HG03175 (cell line): ENCODE measurements at regions not wholly inside any gene's neighbourhood (a gene's known extent, or its start where the extent isn't known, plus 50 kb on each side); places are given as distances from the start of the nearest gene placed in this dataset.
"Not testable (repeated sequence)": the region's sequence is repeated elsewhere in the genome, so short reads cannot be mapped to it uniquely, and the experiment has no call there.

Experiments used
- ATAC-seq: cut with Tn5 transposase; IDR thresholded peaks from one replicate; pipeline ENCODE4 v1.9.1; 2021; ENCODE audit warnings: mild to moderate bottlenecking, moderate library complexity; ENCODE audit not compliant: unreplicated experiment

GRCh38 chr6:132060591-132060990 lies 109.4 kb upstream of the CCN2 start:
- no peak for ATAC-seq

GRCh38 chr6:132058975-132059374 lies 107.8 kb upstream of the CCN2 start:
- ATAC-seq, result no peak

- ATAC-seq, result no peak
Observed at GRCh38 chr6:132054525-132054924, 103.4 kb upstream of the CCN2 start.

- ATAC-seq, result no peak
Observed at GRCh38 chr6:132053511-132053910, 102.3 kb upstream of the CCN2 start.

- no peak for ATAC-seq
Observed at GRCh38 chr6:132052096-132052495, 100.9 kb upstream of the CCN2 start.

GRCh38 chr6:132045877-132046276 lies 94.7 kb upstream of the CCN2 start:
- no peak for ATAC-seq

- ATAC-seq, result no peak
Observed at GRCh38 chr6:132043148-132043547, 92.0 kb upstream of the CCN2 start.

GRCh38 chr6:132041706-132042105 lies 90.5 kb upstream of the CCN2 start:
- no peak for ATAC-seq

- no peak for ATAC-seq
Observed at GRCh38 chr6:132028029-132028428, 76.9 kb upstream of the CCN2 start.

GRCh38 chr6:132025468-132025867 lies 74.3 kb upstream of the CCN2 start:
- ATAC-seq, result no peak

- ATAC-seq, result no peak
Observed at GRCh38 chr6:132023490-132023889, 72.3 kb upstream of the CCN2 start.

- ATAC-seq, result no peak
Observed at GRCh38 chr6:132021552-132022375, 70.6 kb upstream of the CCN2 start.

GRCh38 chr6:132020918-132021317 lies 69.7 kb upstream of the CCN2 start:
- not testable (repeated sequence) for ATAC-seq

- ATAC-seq, result no peak
Observed at GRCh38 chr6:132020138-132020581, 69.0 kb upstream of the CCN2 start.

GRCh38 chr6:132019586-132019985 lies 68.4 kb upstream of the CCN2 start:
- no peak for ATAC-seq

GRCh38 chr6:132017942-132018341 lies 66.8 kb upstream of the CCN2 start:
- ATAC-seq, result no peak

GRCh38 chr6:132016396-132016795 lies 65.2 kb upstream of the CCN2 start:
- ATAC-seq, result no peak

- ATAC-seq, result no peak
Observed at GRCh38 chr6:132011582-132011981, 60.4 kb upstream of the CCN2 start.

- no peak for ATAC-seq
Observed at GRCh38 chr6:132009175-132009574, 58.0 kb upstream of the CCN2 start.

- ATAC-seq, result no peak
Observed at GRCh38 chr6:132007474-132008190, 56.5 kb upstream of the CCN2 start.

GRCh38 chr6:132005178-132005577 lies 54.0 kb upstream of the CCN2 start:
- no peak for ATAC-seq

- ATAC-seq, result no peak
Observed at GRCh38 chr6:132004668-132005067, 53.5 kb upstream of the CCN2 start.
